ENCODE measurements at regions not wholly inside any gene's neighbourhood (a gene's known extent, or its start where the extent isn't known, plus 50 kb on each side); places are given as distances from the start of the nearest gene placed in this dataset.

DNA sequence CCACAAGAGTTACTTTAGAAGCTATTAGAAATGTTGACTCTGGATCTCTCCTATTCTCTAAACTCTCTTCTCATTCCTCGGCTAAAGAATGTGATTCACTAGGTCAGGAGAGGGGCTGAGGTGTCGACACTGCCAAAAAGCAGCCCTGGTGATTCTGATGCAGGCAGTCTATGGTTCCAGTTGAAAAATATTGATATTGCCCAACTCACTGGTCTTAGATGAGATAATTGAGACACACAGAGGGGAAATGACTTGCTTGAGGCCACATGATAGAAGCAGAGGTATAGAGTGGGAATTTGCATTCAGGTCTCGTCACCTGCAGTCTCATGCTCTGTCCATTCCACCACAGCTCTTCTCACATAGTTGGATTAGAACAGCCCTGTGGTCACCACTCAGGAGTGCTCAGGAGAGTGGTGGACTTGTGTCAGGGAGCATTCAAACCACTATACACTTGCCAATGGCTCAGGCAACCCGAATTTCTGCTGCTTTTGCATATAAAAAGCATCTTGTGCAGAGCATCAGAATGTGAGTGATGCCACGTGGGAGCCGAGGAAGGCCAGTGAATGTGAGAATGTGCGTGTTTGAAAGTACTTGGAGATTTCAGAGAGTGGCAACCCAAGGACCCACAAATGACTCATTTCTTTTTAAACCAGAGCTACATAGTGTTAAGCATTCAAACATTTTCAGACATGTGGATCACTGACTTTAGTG, 65.1 kb upstream of the CTLA4 start:
- ATAC-seq (no peak), DNase-seq (ENCODE audit: low read depth, low spot score) (no peak)
- no peaks in the 10 kb centered on the region for H3K27me3 ChIP-seq (ENCODE audit: control insufficient read depth, insufficient read depth, low read length)
- ChIA-PET POLR2A (no interaction called here), CTCF (interaction anchor here (0.6 kb wide), 1 partner anchor 202 kb away, joined by 5 read pairs; no protein-coding TSS in a partner anchor)
- intact Hi-C loops (cut with micrococcal nuclease; ENCODE audit: unreplicated experiment): no loop called here
- BruUV-seq (replicated peaks): no TSS peak
- H3K4me1 ChIP-seq (ENCODE audit: control insufficient read depth, insufficient read depth, low read length): no peaks in the 10 kb centered on the region
- no peak overlapping the region for H3K27ac ChIP-seq (ENCODE audit: low read length)
- H3K4me3 ChIP-seq (ENCODE audit: low read depth in 2 of 2, low read length in 2 of 2): no peak overlapping the region
- no peaks in the 10 kb centered on the region for H3K9me3 ChIP-seq (ENCODE audit: control insufficient read depth, insufficient read depth, low read depth, low read length)
- TF ChIP-seq TCF7L2 (IDR thresholded peaks at IDR 0.05; ENCODE audit: low read depth, low read length) (no peak), POLR2AphosphoS5 (IDR thresholded peaks at IDR 0.05; ENCODE audit: low read depth, low read length) (no peak)
- TF ChIP-seq, protein P1, sequence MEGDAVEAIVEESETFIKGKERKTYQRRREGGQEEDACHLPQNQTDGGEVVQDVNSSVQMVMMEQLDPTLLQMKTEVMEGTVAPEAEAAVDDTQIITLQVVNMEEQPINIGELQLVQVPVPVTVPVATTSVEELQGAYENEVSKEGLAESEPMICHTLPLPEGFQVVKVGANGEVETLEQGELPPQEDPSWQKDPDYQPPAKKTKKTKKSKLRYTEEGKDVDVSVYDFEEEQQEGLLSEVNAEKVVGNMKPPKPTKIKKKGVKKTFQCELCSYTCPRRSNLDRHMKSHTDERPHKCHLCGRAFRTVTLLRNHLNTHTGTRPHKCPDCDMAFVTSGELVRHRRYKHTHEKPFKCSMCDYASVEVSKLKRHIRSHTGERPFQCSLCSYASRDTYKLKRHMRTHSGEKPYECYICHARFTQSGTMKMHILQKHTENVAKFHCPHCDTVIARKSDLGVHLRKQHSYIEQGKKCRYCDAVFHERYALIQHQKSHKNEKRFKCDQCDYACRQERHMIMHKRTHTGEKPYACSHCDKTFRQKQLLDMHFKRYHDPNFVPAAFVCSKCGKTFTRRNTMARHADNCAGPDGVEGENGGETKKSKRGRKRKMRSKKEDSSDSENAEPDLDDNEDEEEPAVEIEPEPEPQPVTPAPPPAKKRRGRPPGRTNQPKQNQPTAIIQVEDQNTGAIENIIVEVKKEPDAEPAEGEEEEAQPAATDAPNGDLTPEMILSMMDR (IDR thresholded peaks at IDR 0.05): no peak
- TF ChIP-seq, protein P2, sequence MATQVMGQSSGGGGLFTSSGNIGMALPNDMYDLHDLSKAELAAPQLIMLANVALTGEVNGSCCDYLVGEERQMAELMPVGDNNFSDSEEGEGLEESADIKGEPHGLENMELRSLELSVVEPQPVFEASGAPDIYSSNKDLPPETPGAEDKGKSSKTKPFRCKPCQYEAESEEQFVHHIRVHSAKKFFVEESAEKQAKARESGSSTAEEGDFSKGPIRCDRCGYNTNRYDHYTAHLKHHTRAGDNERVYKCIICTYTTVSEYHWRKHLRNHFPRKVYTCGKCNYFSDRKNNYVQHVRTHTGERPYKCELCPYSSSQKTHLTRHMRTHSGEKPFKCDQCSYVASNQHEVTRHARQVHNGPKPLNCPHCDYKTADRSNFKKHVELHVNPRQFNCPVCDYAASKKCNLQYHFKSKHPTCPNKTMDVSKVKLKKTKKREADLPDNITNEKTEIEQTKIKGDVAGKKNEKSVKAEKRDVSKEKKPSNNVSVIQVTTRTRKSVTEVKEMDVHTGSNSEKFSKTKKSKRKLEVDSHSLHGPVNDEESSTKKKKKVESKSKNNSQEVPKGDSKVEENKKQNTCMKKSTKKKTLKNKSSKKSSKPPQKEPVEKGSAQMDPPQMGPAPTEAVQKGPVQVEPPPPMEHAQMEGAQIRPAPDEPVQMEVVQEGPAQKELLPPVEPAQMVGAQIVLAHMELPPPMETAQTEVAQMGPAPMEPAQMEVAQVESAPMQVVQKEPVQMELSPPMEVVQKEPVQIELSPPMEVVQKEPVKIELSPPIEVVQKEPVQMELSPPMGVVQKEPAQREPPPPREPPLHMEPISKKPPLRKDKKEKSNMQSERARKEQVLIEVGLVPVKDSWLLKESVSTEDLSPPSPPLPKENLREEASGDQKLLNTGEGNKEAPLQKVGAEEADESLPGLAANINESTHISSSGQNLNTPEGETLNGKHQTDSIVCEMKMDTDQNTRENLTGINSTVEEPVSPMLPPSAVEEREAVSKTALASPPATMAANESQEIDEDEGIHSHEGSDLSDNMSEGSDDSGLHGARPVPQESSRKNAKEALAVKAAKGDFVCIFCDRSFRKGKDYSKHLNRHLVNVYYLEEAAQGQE (IDR thresholded peaks at IDR 0.05; ENCODE audit: insufficient read depth in 1 of 2, low read depth in 2 of 2, low read length in 1 of 2): no peak
- in situ Hi-C loops (cut with HindIII; ENCODE audit: low pct_unique_long_range_greater_than_20kb, low sequenced_read_pairs): no loop called here
- H3K36me3 ChIP-seq (ENCODE audit: control insufficient read depth, insufficient read depth, low read length): no peaks in the 10 kb centered on the region

DNA sequence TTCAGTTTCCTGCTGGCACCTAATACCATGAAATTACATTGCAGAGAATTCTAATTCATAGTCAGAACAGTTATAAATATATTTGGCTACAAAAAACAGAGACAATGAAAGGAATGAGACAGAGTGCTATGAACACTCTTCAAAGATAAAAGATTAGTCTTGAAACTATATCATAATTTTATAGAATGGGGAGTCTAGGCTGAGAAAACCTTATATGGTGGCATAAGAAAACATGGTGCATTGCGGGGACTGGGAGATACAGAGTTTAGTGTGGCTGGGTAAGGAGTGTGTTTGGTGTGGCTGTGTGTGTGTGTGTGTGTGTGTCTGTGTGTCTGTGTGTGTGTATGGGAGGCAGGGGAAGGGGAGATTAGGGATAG, 64.5 kb upstream of the CTLA4 start:
- H3K9me3 ChIP-seq (ENCODE audit: control insufficient read depth, insufficient read depth, low read depth, low read length): no peaks in the 10 kb centered on the region
- ATAC-seq (no peak), DNase-seq (ENCODE audit: low read depth, low spot score) (no peak)
- BruUV-seq (replicated peaks): no TSS peak
- ChIA-PET CTCF (interaction anchor here (0.6 kb wide), 1 partner anchor 203 kb away, joined by 5 read pairs; no protein-coding TSS in a partner anchor), POLR2A (no interaction called here)
- no peak overlapping the region for H3K4me3 ChIP-seq (ENCODE audit: low read depth in 2 of 2, low read length in 2 of 2)
- TF ChIP-seq, protein P2 (IDR thresholded peaks at IDR 0.05; ENCODE audit: insufficient read depth in 1 of 2, low read depth in 2 of 2, low read length in 1 of 2): no peak
- no peak for TF ChIP-seq TCF7L2 (IDR thresholded peaks at IDR 0.05; ENCODE audit: low read depth, low read length)
- TF ChIP-seq SIN3A (IDR thresholded peaks at IDR 0.05; ENCODE audit: borderline replicate concordance, insufficient read depth, low read depth, low read length): no peak
- TF ChIP-seq, protein P1 (IDR thresholded peaks at IDR 0.05): no peak
- no peak for TF ChIP-seq POLR2AphosphoS5 (IDR thresholded peaks at IDR 0.05; ENCODE audit: low read depth, low read length)
- no peak overlapping the region for H3K27ac ChIP-seq (ENCODE audit: low read length)
- H3K36me3 ChIP-seq (ENCODE audit: control insufficient read depth, insufficient read depth, low read length): no peaks in the 10 kb centered on the region
- no peaks in the 10 kb centered on the region for H3K27me3 ChIP-seq (ENCODE audit: control insufficient read depth, insufficient read depth, low read length)
- intact Hi-C loops (cut with micrococcal nuclease; ENCODE audit: unreplicated experiment) (no loop called here), in situ Hi-C loops (cut with HindIII; ENCODE audit: low pct_unique_long_range_greater_than_20kb, low sequenced_read_pairs) (no loop called here)
- no peaks in the 10 kb centered on the region for H3K4me1 ChIP-seq (ENCODE audit: control insufficient read depth, insufficient read depth, low read length)

Data from Panc1 (cell line).